ENCODE measurements at regions not wholly inside any gene's neighbourhood (a gene's known extent, or its start where the extent isn't known, plus 50 kb on each side); places are given as distances from the start of the nearest gene placed in this dataset.

GRCh38 chrX:88988796-88989195, 241.8 kb downstream of the CPXCR1 start:
- Histone ChIP-seq H3K4me3 (no peak overlapping the region), H3K4me1 (ENCODE audit: insufficient read depth) (no peaks in the 10 kb centered on the region), H3K27me3 (replicated peaks; ENCODE audit: insufficient read depth) (no peaks in the 10 kb centered on the region), H3F3A (ENCODE audit: insufficient read depth) (no peaks in the 10 kb centered on the region), H3K27ac (no peak overlapping the region), H3K36me3 (ENCODE audit: low read depth) (no peaks in the 10 kb centered on the region), H2AFZ (no peak overlapping the region), H3K9ac (no peak overlapping the region), H3K9me3 (ENCODE audit: low read depth) (no peaks in the 10 kb centered on the region), H3K79me2 (ENCODE audit: insufficient read depth) (no peaks in the 10 kb centered on the region), H3K4me2 (ENCODE audit: unreplicated experiment) (no peak overlapping the region), H4K20me1 (ENCODE audit: insufficient read depth) (no peaks in the 10 kb centered on the region), H3K9me2 (ENCODE audit: insufficient read depth) (no peaks in the 10 kb centered on the region)
- no peak for DNase-seq
- TF ChIP-seq EZH2phosphoT487 (IDR thresholded peaks at IDR 0.05; ENCODE audit: insufficient read depth, low read depth) (no peak), EZH2 (IDR thresholded peaks at IDR 0.05; ENCODE audit: insufficient read depth, poor library complexity, severe bottlenecking) (no peak)
- in situ Hi-C loops (cut with MboI), result no loop called here

DNA sequence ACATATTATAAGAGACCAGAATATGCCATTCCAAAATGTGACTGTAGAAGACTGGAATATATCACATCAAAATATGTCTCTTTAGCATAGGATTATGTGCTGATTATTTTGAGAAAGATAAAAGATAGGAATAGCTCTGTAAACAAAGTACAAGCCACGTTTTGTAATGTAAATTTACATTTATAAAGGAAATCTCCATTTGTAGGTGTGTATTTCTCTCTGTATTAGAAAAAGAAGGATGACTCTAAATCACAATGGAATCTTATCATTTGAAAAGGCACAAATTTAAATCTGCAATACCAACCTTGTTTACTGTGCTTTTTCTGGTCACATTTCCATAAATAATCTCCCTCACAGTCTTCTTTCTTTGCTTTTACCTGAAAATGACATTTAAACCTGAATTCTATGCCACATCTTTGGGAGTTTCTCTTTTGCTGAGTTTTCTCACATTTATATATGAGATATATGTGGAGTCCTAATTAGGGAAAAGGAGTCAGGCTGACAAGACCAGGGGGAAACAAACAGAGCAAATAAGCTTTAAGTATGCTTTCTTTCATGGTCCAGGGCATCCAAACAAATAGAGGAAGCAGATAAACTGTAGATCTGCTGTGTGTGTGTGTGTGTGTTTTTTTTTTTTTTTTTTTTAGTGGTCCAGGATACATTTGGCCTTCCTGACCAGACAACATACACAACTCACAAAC, 244.0 kb downstream of the CPXCR1 start:
- Histone ChIP-seq H3K36me3 (ENCODE audit: low read depth) (no peaks in the 10 kb centered on the region), H3K79me2 (ENCODE audit: insufficient read depth) (no peaks in the 10 kb centered on the region), H3K9me2 (ENCODE audit: insufficient read depth) (no peaks in the 10 kb centered on the region), H3K4me2 (ENCODE audit: unreplicated experiment) (no peak overlapping the region), H3F3A (ENCODE audit: insufficient read depth) (no peaks in the 10 kb centered on the region), H2AFZ (no peak overlapping the region), H3K4me1 (ENCODE audit: insufficient read depth) (no peaks in the 10 kb centered on the region), H3K27ac (no peak overlapping the region), H3K9me3 (ENCODE audit: low read depth) (no peaks in the 10 kb centered on the region), H3K27me3 (replicated peaks; ENCODE audit: insufficient read depth) (no peaks in the 10 kb centered on the region), H3K9ac (no peak overlapping the region), H3K4me3 (no peak overlapping the region), H4K20me1 (ENCODE audit: insufficient read depth) (no peaks in the 10 kb centered on the region)
- TF ChIP-seq EZH2 (IDR thresholded peaks at IDR 0.05; ENCODE audit: insufficient read depth, poor library complexity, severe bottlenecking), result no peak
- TF ChIP-seq EZH2phosphoT487 (IDR thresholded peaks at IDR 0.05; ENCODE audit: insufficient read depth, low read depth), result no peak
- in situ Hi-C loops (cut with MboI), result no loop called here
- WGBS, 2 experiments (ENCODE audit: low coverage in 1 of 2, low lambda C conversion rate in 2 of 2, missing lambda C conversion rate in 2 of 2), result 0% methylated on average over 1 of the region's 1 CpG
- no peak for DNase-seq

DNA sequence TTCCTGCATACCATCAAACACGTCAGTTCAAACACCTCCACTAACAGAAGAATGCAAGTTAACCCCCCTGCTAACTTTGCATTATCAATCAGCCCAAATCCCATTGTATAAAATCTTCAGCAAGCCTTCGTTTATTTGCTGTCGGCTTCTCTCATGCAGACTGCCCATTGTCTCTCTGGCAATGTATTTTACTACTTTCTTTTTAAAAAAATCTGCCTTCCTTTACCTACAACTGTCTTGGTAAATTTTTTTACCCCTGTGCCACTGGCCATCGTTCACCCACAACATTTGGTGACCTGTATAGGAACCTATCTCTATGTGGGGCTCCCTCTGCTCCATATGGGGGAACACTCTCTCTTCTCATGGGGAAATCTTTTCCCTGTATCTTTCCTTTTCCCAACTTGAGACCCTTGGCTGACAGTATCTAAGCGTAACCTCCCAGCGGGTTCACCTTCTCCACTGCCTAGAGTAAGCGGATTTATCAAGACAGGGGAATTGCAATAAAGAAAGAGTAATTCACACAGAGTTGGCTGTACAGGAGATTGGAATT, 244.6 kb downstream of the CPXCR1 start:
- Histone ChIP-seq H3K36me3 (ENCODE audit: low read depth) (no peaks in the 10 kb centered on the region), H3K4me1 (ENCODE audit: insufficient read depth) (no peaks in the 10 kb centered on the region), H3K9me3 (ENCODE audit: low read depth) (no peaks in the 10 kb centered on the region), H3K4me3 (no peak overlapping the region), H2AFZ (no peak overlapping the region), H3K79me2 (ENCODE audit: insufficient read depth) (no peaks in the 10 kb centered on the region), H3K4me2 (ENCODE audit: unreplicated experiment) (no peak overlapping the region), H4K20me1 (ENCODE audit: insufficient read depth) (no peaks in the 10 kb centered on the region), H3K9me2 (ENCODE audit: insufficient read depth) (no peaks in the 10 kb centered on the region), H3K9ac (no peak overlapping the region), H3K27ac (no peak overlapping the region), H3K27me3 (replicated peaks; ENCODE audit: insufficient read depth) (no peaks in the 10 kb centered on the region), H3F3A (ENCODE audit: insufficient read depth) (no peaks in the 10 kb centered on the region)
- DNase-seq, result no peak
- TF ChIP-seq EZH2 (IDR thresholded peaks at IDR 0.05; ENCODE audit: insufficient read depth, poor library complexity, severe bottlenecking), result no peak
- no peak for TF ChIP-seq EZH2phosphoT487 (IDR thresholded peaks at IDR 0.05; ENCODE audit: insufficient read depth, low read depth)
- in situ Hi-C loops (cut with MboI), result no loop called here
- 15 to 21% methylated on average over 5 to 7 of the region's 7 CpGs for WGBS, 2 experiments (ENCODE audit: low coverage in 1 of 2, low lambda C conversion rate in 2 of 2, missing lambda C conversion rate in 2 of 2)

DNA sequence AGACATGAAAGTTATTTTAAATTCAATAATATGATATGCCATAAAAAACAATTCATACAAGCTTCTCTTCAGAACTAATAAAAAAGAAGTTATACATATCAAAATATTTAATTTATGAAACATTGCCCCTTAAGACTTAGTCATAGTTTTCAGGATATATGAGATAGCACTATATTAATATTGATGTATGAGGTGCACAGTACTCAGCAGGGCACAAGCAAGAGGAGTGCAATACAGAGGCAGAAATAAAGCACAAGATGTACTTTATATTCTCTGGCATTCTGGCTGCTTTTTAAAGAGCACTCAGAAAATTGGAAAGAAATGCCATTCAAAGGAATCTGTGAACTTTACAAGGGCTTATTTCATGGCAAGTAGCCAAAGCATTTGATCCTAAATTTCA, 274.9 kb downstream of the CPXCR1 start:
- DNase-seq, result no peak
- Histone ChIP-seq H3K79me2 (ENCODE audit: insufficient read depth) (no peaks in the 10 kb centered on the region), H3K27me3 (replicated peaks; ENCODE audit: insufficient read depth) (no peaks in the 10 kb centered on the region), H3K4me1 (ENCODE audit: insufficient read depth) (no peaks in the 10 kb centered on the region), H3K9me3 (ENCODE audit: low read depth) (no peaks in the 10 kb centered on the region), H4K20me1 (ENCODE audit: insufficient read depth) (no peaks in the 10 kb centered on the region), H3K4me2 (ENCODE audit: unreplicated experiment) (no peak overlapping the region), H3K4me3 (no peak overlapping the region), H2AFZ (no peak overlapping the region), H3K36me3 (ENCODE audit: low read depth) (no peaks in the 10 kb centered on the region), H3F3A (ENCODE audit: insufficient read depth) (no peaks in the 10 kb centered on the region), H3K27ac (no peak overlapping the region), H3K9me2 (ENCODE audit: insufficient read depth) (no peaks in the 10 kb centered on the region), H3K9ac (no peak overlapping the region)
- no peak for TF ChIP-seq EZH2phosphoT487 (IDR thresholded peaks at IDR 0.05; ENCODE audit: insufficient read depth, low read depth)
- TF ChIP-seq EZH2 (IDR thresholded peaks at IDR 0.05; ENCODE audit: insufficient read depth, poor library complexity, severe bottlenecking), result no peak
- in situ Hi-C loops (cut with MboI), result no loop called here

GRCh38 chrX:89033723-89034122, 286.7 kb downstream of the CPXCR1 start:
- Histone ChIP-seq H3K79me2 (ENCODE audit: insufficient read depth) (no peaks in the 10 kb centered on the region), H2AFZ (no peak overlapping the region), H3K27me3 (replicated peaks; ENCODE audit: insufficient read depth) (no peaks in the 10 kb centered on the region), H3K4me2 (ENCODE audit: unreplicated experiment) (no peak overlapping the region), H3K9me2 (ENCODE audit: insufficient read depth) (no peaks in the 10 kb centered on the region), H3F3A (ENCODE audit: insufficient read depth) (no peaks in the 10 kb centered on the region), H4K20me1 (ENCODE audit: insufficient read depth) (no peaks in the 10 kb centered on the region), H3K9me3 (ENCODE audit: low read depth) (no peaks in the 10 kb centered on the region), H3K9ac (no peak overlapping the region), H3K4me1 (ENCODE audit: insufficient read depth) (no peaks in the 10 kb centered on the region), H3K36me3 (ENCODE audit: low read depth) (no peaks in the 10 kb centered on the region), H3K4me3 (no peak overlapping the region), H3K27ac (no peak overlapping the region)
- 11 to 13% methylated on average over 1 of the region's 1 CpG for WGBS, 2 experiments (ENCODE audit: low coverage in 1 of 2, low lambda C conversion rate in 2 of 2, missing lambda C conversion rate in 2 of 2)
- TF ChIP-seq EZH2 (IDR thresholded peaks at IDR 0.05; ENCODE audit: insufficient read depth, poor library complexity, severe bottlenecking) (no peak), EZH2phosphoT487 (IDR thresholded peaks at IDR 0.05; ENCODE audit: insufficient read depth, low read depth) (no peak)
- DNase-seq, result no peak
- in situ Hi-C loops (cut with MboI), result no loop called here

All from GM23248 (cell line).